HEK293 (cell line): ENCODE measurements at regions not wholly inside any gene's neighbourhood (a gene's known extent, or its start where the extent isn't known, plus 50 kb on each side); places are given as distances from the start of the nearest gene placed in this dataset.

Experiments used
- CTCF ChIA-PET: fragments of 350-600 bp; formaldehyde crosslinking; extraction: SDS; loops from one replicate; lab custom pipeline; 2021; ENCODE audit warnings: antibody characterized with exemption; lab: Yijun Ruan, JAX
- POLR2A ChIA-PET: fragments of 300-600 bp; formaldehyde crosslinking; extraction: SDS; loops from one replicate; lab custom pipeline; 2020; ENCODE audit warnings: antibody characterized with exemption, inconsistent platforms; lab: Yijun Ruan, JAX
- H3K27ac ChIP-seq: fragments of 200-500 bp; sonication (Bioruptor generic); 2 replicates; pipeline ENCODE4 v1.5.1; 2014; ENCODE audit warnings: low read depth, low read length, control low read depth, inconsistent platforms; ENCODE audit errors: extremely low read depth
- H3K36me3 ChIP-seq, 2 experiments: fragments of 200-500 bp in 1 of 2; sonication (Bioruptor generic) in 1 of 2; 1 replicate in 1 of 2; 2 replicates in 1 of 2; pipeline ENCODE4 v1.5.1; 2014 to 2017; ENCODE audit warnings: inconsistent platforms in 2 of 2, low read length in 2 of 2; ENCODE audit not compliant: control insufficient read depth in 2 of 2, insufficient read depth in 1 of 2
- H3K4me1 ChIP-seq: fragments of 200-500 bp; sonication (Bioruptor generic); 2 replicates; pipeline ENCODE4 v1.5.1; 2014; ENCODE audit warnings: mild to moderate bottlenecking, low read length, inconsistent platforms; ENCODE audit not compliant: control insufficient read depth, insufficient read depth
- H3K4me3 ChIP-seq: 2 replicates; pipeline ENCODE4 v1.5.1; 2011; ENCODE audit warnings: low read depth, mild to moderate bottlenecking, control low read depth, low read length, moderate library complexity
- H3K9me3 ChIP-seq: fragments of 200-500 bp; sonication (Bioruptor generic); 2 replicates; pipeline ENCODE4 v1.5.1; 2014; ENCODE audit warnings: low read depth, low read length, inconsistent platforms; ENCODE audit not compliant: control insufficient read depth, insufficient read depth
- EGR2 ChIP-seq: fragments of 450-650 bp; formaldehyde crosslinking; IDR thresholded peaks from 2 replicates; pipeline ENCODE4 v1.5.1; 2016; ENCODE audit warnings: low read depth, missing biosample characterization, missing genetic modification characterization
- GLI2 ChIP-seq: fragments of 450-650 bp; formaldehyde crosslinking; IDR thresholded peaks from 2 replicates; pipeline ENCODE4; 2017; ENCODE audit warnings: missing biosample characterization, missing genetic modification characterization, low read depth, borderline replicate concordance
- GLIS2 ChIP-seq: fragments of 450-650 bp; formaldehyde crosslinking; IDR thresholded peaks from 2 replicates; pipeline ENCODE4 v1.5.1; 2016; ENCODE audit warnings: missing biosample characterization, missing genetic modification characterization
- MZF1 ChIP-seq: fragments of 450-650 bp; formaldehyde crosslinking; IDR thresholded peaks from 2 replicates; pipeline ENCODE4 v1.5.1; 2017; ENCODE audit warnings: missing biosample characterization, missing genetic modification characterization, borderline replicate concordance
- REPIN1 ChIP-seq: fragments of 450-650 bp; formaldehyde crosslinking; IDR thresholded peaks from 2 replicates; pipeline ENCODE4 v1.5.1; 2017; ENCODE audit warnings: missing biosample characterization, missing genetic modification characterization, low read depth
- SCRT2 ChIP-seq: fragments of 450-650 bp; formaldehyde crosslinking; IDR thresholded peaks from 2 replicates; pipeline ENCODE4 v1.5.1; 2016; ENCODE audit warnings: missing biosample characterization, missing genetic modification characterization
- WT1 ChIP-seq: fragments of 450-650 bp; formaldehyde crosslinking; IDR thresholded peaks from 2 replicates; pipeline ENCODE4 v1.5.1; 2016; ENCODE audit warnings: missing biosample characterization, missing genetic modification characterization
- YY1 ChIP-seq: fragments of 450-650 bp; formaldehyde crosslinking; IDR thresholded peaks from 2 replicates; pipeline ENCODE4 v1.5.1; 2018; ENCODE audit warnings: missing biosample characterization, missing genetic modification characterization
- ZNF133 ChIP-seq: fragments of 450-650 bp; formaldehyde crosslinking; IDR thresholded peaks from 2 replicates; pipeline ENCODE4 v1.5.1; 2016; ENCODE audit warnings: missing biosample characterization, missing genetic modification characterization
- ZNF184 ChIP-seq: fragments of 450-650 bp; IDR thresholded peaks from 2 replicates; pipeline ENCODE4 v1.5.1; 2018; ENCODE audit warnings: missing biosample characterization, mild to moderate bottlenecking, missing genetic modification characterization
- ZNF19 ChIP-seq: fragments of 450-650 bp; formaldehyde crosslinking; IDR thresholded peaks from 2 replicates; pipeline ENCODE4; 2016; ENCODE audit warnings: missing biosample characterization, missing genetic modification characterization, low read depth
- ZNF221 ChIP-seq: fragments of 450-650 bp; formaldehyde crosslinking; IDR thresholded peaks from 2 replicates; pipeline ENCODE4 v1.5.1; 2017; ENCODE audit warnings: missing biosample characterization, missing genetic modification characterization, borderline replicate concordance
- ZNF324 ChIP-seq: fragments of 450-650 bp; formaldehyde crosslinking; IDR thresholded peaks from 2 replicates; pipeline ENCODE4 v1.5.1; 2016; ENCODE audit warnings: missing biosample characterization, missing genetic modification characterization
- ZNF426 ChIP-seq: fragments of 450-650 bp; formaldehyde crosslinking; IDR thresholded peaks from 2 replicates; pipeline ENCODE4 v1.5.1; 2017; ENCODE audit warnings: missing biosample characterization, missing genetic modification characterization, mild to moderate bottlenecking, inconsistent platforms, moderate library complexity
- ZNF529 ChIP-seq: fragments of 450-650 bp; formaldehyde crosslinking; IDR thresholded peaks from 2 replicates; pipeline ENCODE4 v1.5.1; 2017; ENCODE audit warnings: missing genetic modification characterization, missing biosample characterization; ENCODE audit not compliant: insufficient replicate concordance
- ZNF530 ChIP-seq: fragments of 450-650 bp; formaldehyde crosslinking; IDR thresholded peaks from 2 replicates; pipeline ENCODE4 v1.5.1; 2016; ENCODE audit warnings: low read depth, missing biosample characterization, missing genetic modification characterization
- ZNF549 ChIP-seq: fragments of 450-650 bp; IDR thresholded peaks from 2 replicates; pipeline ENCODE4 v1.5.1; 2018; ENCODE audit warnings: missing biosample characterization, missing genetic modification characterization, mild to moderate bottlenecking, inconsistent platforms, moderate library complexity
- ZNF585B ChIP-seq: fragments of 450-650 bp; formaldehyde crosslinking; IDR thresholded peaks from 2 replicates; pipeline ENCODE4 v1.5.1; 2016; ENCODE audit warnings: missing biosample characterization, missing genetic modification characterization
- ZNF623 ChIP-seq: fragments of 450-650 bp; formaldehyde crosslinking; IDR thresholded peaks from 2 replicates; pipeline ENCODE4 v1.5.1; 2016; ENCODE audit warnings: missing biosample characterization, missing genetic modification characterization
- ZNF629 ChIP-seq: fragments of 450-650 bp; formaldehyde crosslinking; IDR thresholded peaks from 2 replicates; pipeline ENCODE4 v1.5.1; 2017; ENCODE audit warnings: missing biosample characterization, missing genetic modification characterization
- ZNF639 ChIP-seq: fragments of 450-650 bp; formaldehyde crosslinking; IDR thresholded peaks from 2 replicates; pipeline ENCODE4 v1.5.1; 2016; ENCODE audit warnings: missing biosample characterization, missing genetic modification characterization
- ZNF670 ChIP-seq: fragments of 450-650 bp; formaldehyde crosslinking; IDR thresholded peaks from 2 replicates; pipeline ENCODE4 v1.5.1; 2016; ENCODE audit warnings: missing biosample characterization, missing genetic modification characterization, low read depth
- ZNF701 ChIP-seq: fragments of 450-650 bp; formaldehyde crosslinking; IDR thresholded peaks from 2 replicates; pipeline ENCODE4 v1.5.1; 2016; ENCODE audit warnings: missing biosample characterization, missing genetic modification characterization
- TF ChIP-seq, protein P1 (sequence below): fragments of 450-650 bp; formaldehyde crosslinking; IDR thresholded peaks from 2 replicates; pipeline ENCODE4 v1.5.1; 2016; ENCODE audit warnings: missing biosample characterization, missing genetic modification characterization

DNA sequence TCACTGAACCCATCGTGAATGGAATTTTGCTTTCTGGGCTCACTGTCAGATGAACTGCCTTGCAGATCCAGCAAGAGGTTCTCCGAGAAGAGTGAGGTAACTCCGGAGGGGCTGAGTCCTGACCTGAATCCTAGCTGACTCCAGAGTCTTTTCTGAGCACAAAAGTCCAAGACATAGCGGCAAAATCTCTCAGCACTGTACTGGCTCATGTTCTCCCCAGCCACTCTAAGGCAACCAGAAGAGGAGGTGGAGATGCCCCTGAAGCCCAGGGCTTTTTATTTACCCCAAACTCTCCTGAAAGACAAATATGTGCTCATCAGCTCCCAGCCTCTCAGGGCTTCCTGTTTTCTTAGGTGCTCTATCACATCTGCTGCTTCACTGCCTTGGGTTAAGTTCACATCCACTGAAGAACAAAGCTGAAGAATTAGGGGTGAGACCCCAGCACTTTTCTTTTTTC lies 221.8 kb downstream of the MREG start (continued):
- TF ChIP-seq, protein P1, sequence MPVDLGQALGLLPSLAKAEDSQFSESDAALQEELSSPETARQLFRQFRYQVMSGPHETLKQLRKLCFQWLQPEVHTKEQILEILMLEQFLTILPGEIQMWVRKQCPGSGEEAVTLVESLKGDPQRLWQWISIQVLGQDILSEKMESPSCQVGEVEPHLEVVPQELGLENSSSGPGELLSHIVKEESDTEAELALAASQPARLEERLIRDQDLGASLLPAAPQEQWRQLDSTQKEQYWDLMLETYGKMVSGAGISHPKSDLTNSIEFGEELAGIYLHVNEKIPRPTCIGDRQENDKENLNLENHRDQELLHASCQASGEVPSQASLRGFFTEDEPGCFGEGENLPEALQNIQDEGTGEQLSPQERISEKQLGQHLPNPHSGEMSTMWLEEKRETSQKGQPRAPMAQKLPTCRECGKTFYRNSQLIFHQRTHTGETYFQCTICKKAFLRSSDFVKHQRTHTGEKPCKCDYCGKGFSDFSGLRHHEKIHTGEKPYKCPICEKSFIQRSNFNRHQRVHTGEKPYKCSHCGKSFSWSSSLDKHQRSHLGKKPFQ (tag by site-specific recombination), result no peak

DNA sequence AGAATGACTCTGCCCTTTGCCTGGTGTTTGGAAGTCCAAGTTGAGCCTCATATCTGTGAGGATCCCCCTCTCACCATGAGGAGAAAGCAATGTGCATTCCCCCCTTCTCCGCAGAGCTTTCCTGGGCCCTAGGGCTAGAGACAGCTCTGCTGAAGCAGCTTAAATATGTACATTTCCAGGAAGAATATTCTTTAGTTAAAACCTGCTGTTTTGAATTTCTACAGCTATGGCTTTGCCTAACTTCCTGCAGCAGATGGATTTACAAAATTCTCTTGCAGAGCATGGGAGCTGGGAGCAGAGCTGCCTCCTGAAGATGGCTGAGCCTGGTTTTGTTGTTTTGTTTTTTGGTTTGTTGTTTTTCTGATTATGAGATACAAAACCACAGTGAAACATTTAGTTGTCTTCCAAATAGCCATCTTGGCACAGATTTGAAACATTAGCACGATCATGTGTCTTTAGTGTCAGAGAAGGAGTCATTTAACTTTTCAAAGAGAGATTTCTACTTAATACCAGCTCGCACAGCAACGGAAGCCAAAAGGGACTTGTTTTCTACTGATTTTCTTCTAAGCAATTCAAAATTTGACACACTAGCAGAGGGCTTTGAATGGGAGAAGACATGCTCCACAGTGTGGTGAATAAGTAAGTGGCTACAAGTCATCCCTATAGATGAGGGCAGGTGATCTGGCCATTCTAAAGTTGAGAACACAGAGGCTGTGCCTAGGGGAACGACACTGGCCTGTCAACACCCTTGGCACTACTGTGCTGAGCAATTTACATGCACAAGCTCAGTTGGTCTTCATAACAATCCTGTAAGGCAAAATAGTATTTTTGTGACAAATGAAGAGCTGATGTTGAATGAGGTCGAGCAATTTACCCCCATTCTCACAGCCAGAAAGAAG lies 222.6 kb downstream of the MREG start:
- ChIA-PET CTCF (interaction anchor here (0.7 kb wide), 1 partner anchor 81 kb away, joined by 4 read pairs; no protein-coding TSS in a partner anchor), POLR2A (no interaction called here)
- Histone ChIP-seq H3K36me3 (no peaks in the 10 kb centered on the region), H3K4me3 (no peak overlapping the region), H3K4me1 (no peaks in the 10 kb centered on the region), H3K27ac (no peak overlapping the region), H3K9me3 (no peaks in the 10 kb centered on the region)
- no peak for TF ChIP-seq ZNF639 (tag by site-specific recombination)
- TF ChIP-seq ZNF549 (tag by site-specific recombination), result no peak
- no peak for TF ChIP-seq ZNF19 (tag by site-specific recombination)
- no peak for TF ChIP-seq ZNF133 (tag by site-specific recombination)
- TF ChIP-seq ZNF585B (tag by site-specific recombination), result no peak
- TF ChIP-seq YY1 (tag by site-specific recombination), result no peak
- no peak for TF ChIP-seq ZNF629
- TF ChIP-seq GLIS2 (tag by site-specific recombination), result no peak
- TF ChIP-seq ZNF701 (tag by site-specific recombination), result no peak
- no peak for TF ChIP-seq ZNF221 (tag by site-specific recombination)
- TF ChIP-seq WT1, result no peak
- TF ChIP-seq REPIN1, result no peak
- no peak for TF ChIP-seq ZNF426 (tag by site-specific recombination)
- TF ChIP-seq ZNF184, result no peak
- TF ChIP-seq MZF1 (tag by site-specific recombination), result no peak
- no peak for TF ChIP-seq ZNF529 (tag by site-specific recombination)
- no peak for TF ChIP-seq ZNF324
- TF ChIP-seq EGR2, result no peak

DNA sequence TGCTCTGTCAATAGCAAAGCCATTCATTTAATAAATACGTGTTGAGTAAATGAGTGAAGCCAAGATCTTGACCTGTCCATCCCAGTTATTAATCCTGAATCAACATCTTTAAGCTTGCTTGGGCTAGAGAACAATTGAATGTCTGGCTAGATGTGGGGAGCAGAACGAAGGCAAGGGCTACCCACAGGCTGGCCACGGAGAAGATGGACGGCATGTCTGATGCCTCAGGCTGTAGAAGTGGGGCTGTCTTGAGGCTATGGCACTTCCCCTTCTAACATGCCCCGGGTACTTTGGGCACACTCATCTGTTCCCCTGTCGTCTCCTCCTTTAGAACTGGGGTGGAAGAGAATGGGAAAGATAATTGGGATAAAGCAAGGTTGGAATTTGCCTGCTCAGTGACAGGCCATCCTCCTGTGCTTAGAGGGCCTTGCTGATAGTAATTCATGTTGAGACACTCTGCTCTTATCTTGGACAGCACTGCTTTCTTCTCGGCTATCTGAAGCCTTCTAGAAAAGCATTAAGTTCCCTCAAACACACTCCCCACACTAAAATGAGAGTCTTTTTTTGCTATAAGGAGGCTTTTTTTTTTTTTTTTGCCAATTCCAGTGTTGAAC lies 225.7 kb downstream of the MREG start:
- Histone ChIP-seq H3K27ac (no peak overlapping the region), H3K36me3 (no peaks in the 10 kb centered on the region), H3K9me3 (no peaks in the 10 kb centered on the region), H3K4me3 (no peak overlapping the region), H3K4me1 (peaks cover 2% of the 10 kb centered on the region)
- CTCF ChIA-PET, result no interaction called here
- TF ChIP-seq GLI2 (tag by site-specific recombination), result no peak
- no peak for TF ChIP-seq SCRT2 (tag by site-specific recombination)
- TF ChIP-seq ZNF670 (tag by site-specific recombination), result no peak
- TF ChIP-seq ZNF530 (tag by site-specific recombination), result no peak
- no peak for TF ChIP-seq ZNF623 (tag by site-specific recombination)
- POLR2A ChIA-PET, result no interaction called here
